ENCODE measurements at regions not wholly inside any gene's neighbourhood (a gene's known extent, or its start where the extent isn't known, plus 50 kb on each side); places are given as distances from the start of the nearest gene placed in this dataset.

GRCh38 chr9:126158588-126159429 lies 167.8 kb upstream of the MVB12B start:
- no peaks in the 10 kb centered on the region for H3K27me3 ChIP-seq
- H3K4me1 ChIP-seq = no peaks in the 10 kb centered on the region
- intact Hi-C loops (cut with DNase I) = no loop called here
- H3K9me3 ChIP-seq = no peaks in the 10 kb centered on the region
- H3K27ac ChIP-seq = no peak overlapping the region
- no peaks in the 10 kb centered on the region for H3K36me3 ChIP-seq
- WGBS, 2 donors = 62 to 70% methylated on average over 10 of the region's 10 CpGs
- TF ChIP-seq POLR2A (IDR thresholded peaks at IDR 0.05) (no peak), EP300 (IDR thresholded peaks at IDR 0.05) (no peak), CTCF (IDR thresholded peaks at IDR 0.05) (no peak), POLR2AphosphoS5 (IDR thresholded peaks at IDR 0.05) (no peak)
- no peak for DNase-seq
- no peak overlapping the region for H3K4me3 ChIP-seq

GRCh38 chr9:126159430-126160060 lies 167.1 kb upstream of the MVB12B start:
- TF ChIP-seq POLR2AphosphoS5 (IDR thresholded peaks at IDR 0.05) (no peak), CTCF (IDR thresholded peaks at IDR 0.05) (no peak), EP300 (IDR thresholded peaks at IDR 0.05) (no peak), POLR2A (IDR thresholded peaks at IDR 0.05) (no peak)
- no peaks in the 10 kb centered on the region for H3K9me3 ChIP-seq
- H3K27me3 ChIP-seq = no peaks in the 10 kb centered on the region
- DNase-seq = no peak
- H3K4me3 ChIP-seq = no peak overlapping the region
- no peak overlapping the region for H3K27ac ChIP-seq
- intact Hi-C loops (cut with DNase I) = no loop called here
- no peaks in the 10 kb centered on the region for H3K36me3 ChIP-seq
- no peaks in the 10 kb centered on the region for H3K4me1 ChIP-seq
- WGBS, 2 donors = 73 to 81% methylated on average over 17 of the region's 17 CpGs

GRCh38 chr9:126160067-126160853 lies 166.4 kb upstream of the MVB12B start:
- no peak for DNase-seq
- intact Hi-C loops (cut with DNase I) = no loop called here
- no peaks in the 10 kb centered on the region for H3K4me1 ChIP-seq
- H3K9me3 ChIP-seq = no peaks in the 10 kb centered on the region
- 41 to 79% methylated on average over 10 of the region's 10 CpGs for WGBS, 2 donors
- H3K27me3 ChIP-seq = no peaks in the 10 kb centered on the region
- no peak overlapping the region for H3K4me3 ChIP-seq
- TF ChIP-seq POLR2AphosphoS5 (IDR thresholded peaks at IDR 0.05) = no peak
- no peak for TF ChIP-seq EP300 (IDR thresholded peaks at IDR 0.05)
- no peak for TF ChIP-seq POLR2A (IDR thresholded peaks at IDR 0.05)
- no peak for TF ChIP-seq CTCF (IDR thresholded peaks at IDR 0.05)
- no peaks in the 10 kb centered on the region for H3K36me3 ChIP-seq
- H3K27ac ChIP-seq = no peak overlapping the region

- TF ChIP-seq POLR2A (IDR thresholded peaks at IDR 0.05) (no peak), EP300 (IDR thresholded peaks at IDR 0.05) (no peak), POLR2AphosphoS5 (IDR thresholded peaks at IDR 0.05) (no peak)
- no peak for DNase-seq
- Histone ChIP-seq H3K4me1 (no peaks in the 10 kb centered on the region), H3K4me3 (no peak overlapping the region), H3K27ac (no peak overlapping the region), H3K27me3 (no peaks in the 10 kb centered on the region), H3K9me3 (no peaks in the 10 kb centered on the region), H3K36me3 (no peaks in the 10 kb centered on the region)
- intact Hi-C loops (cut with DNase I) = no loop called here
- 81 to 87% methylated on average over 1 of the region's 1 CpG for WGBS, 2 donors
Observed at GRCh38 chr9:126160854-126161329, 165.7 kb upstream of the MVB12B start.
